ENCODE measurements at regions not wholly inside any gene's neighbourhood (a gene's known extent, or its start where the extent isn't known, plus 50 kb on each side); places are given as distances from the start of the nearest gene placed in this dataset.

DNA sequence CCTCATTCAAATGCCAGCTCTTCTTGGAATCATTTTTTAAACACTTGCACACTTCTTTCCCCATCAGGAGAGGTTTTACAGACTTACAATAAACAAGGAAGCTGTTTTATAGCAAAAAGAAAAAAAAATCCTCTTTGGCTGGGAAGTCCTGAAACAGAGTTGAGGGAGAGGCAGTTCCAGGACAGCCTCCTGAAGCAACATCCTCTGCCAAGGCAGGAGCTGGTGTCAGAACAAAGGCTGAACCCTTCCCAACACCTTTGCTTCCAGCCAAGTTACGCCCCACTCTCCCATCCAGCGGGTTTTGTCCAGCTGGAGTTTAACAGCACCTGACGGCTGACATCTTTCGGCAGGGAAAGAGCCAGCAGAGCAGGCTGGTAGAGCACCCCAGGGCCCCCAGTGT is 287.8 kb downstream of the RRAGC start:
- Histone ChIP-seq H3K27me3 (ENCODE audit: control insufficient read depth in 4 of 4, insufficient read depth in 4 of 4, low read length in 3 of 4) (peaks cover 0 to 4% (median 2%) of the 10 kb centered on the region in 4 donors), H3K9ac (ENCODE audit: low read depth in 1 of 2, low read length in 2 of 2) (no peak overlapping the region), H3K36me3 (ENCODE audit: control insufficient read depth in 4 of 4, insufficient read depth in 3 of 4, low read depth in 1 of 4, low read length in 3 of 4) (no peaks in the 10 kb centered on the region), H3K4me1 (ENCODE audit: control insufficient read depth in 4 of 4, insufficient read depth in 4 of 4, low read length in 3 of 4) (no peaks in the 10 kb centered on the region), H3K27ac (ENCODE audit: low read depth in 1 of 2, low read length in 2 of 2) (no peak overlapping the region), H3K9me3 (ENCODE audit: control insufficient read depth in 4 of 4, low read length in 3 of 4) (no peaks in the 10 kb centered on the region), H3K4me3 (ENCODE audit: low read depth in 1 of 3, low read length in 3 of 3) (no peak overlapping the region)
- no peak for DNase-seq (ENCODE audit: low spot score)
- 66% methylated on average over 4 of the region's 4 CpGs for WGBS
- no peak for TF ChIP-seq HNF4G (IDR thresholded peaks at IDR 0.05)
- TF ChIP-seq FOXA2 (IDR thresholded peaks at IDR 0.05) = no peak
- no peak for TF ChIP-seq RAD21 (IDR thresholded peaks at IDR 0.05)
- TF ChIP-seq NR2F2 (IDR thresholded peaks at IDR 0.05) = no peak
- TF ChIP-seq FOXA1 (IDR thresholded peaks at IDR 0.05) = no peak
- no peak for TF ChIP-seq HNF4A (conservative IDR thresholded peaks at IDR 0.05)
- TF ChIP-seq GABPA (IDR thresholded peaks at IDR 0.05 in 1 of 2, conservative IDR thresholded peaks at IDR 0.05 in 1 of 2) = no peak
- no peak for TF ChIP-seq YY1 (IDR thresholded peaks at IDR 0.05)
- no peak for TF ChIP-seq TAF1 (conservative IDR thresholded peaks at IDR 0.05)
- no peak for TF ChIP-seq SP1 (IDR thresholded peaks at IDR 0.05)

DNA sequence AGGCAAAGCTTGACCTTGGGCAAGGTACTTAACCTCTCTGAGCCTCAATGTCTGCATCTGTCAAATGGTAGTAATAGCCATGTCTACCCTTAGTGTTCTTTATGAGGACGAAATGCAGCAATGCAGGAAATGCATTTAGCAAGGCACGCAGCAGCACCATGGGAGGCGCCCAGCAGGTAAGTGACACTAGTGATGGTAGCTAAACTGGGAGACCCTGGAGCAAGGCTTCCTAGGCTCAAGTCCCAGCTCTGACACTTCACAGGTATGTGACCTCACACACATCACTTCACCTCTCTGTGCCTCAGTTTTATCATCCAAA is 289.0 kb downstream of the RRAGC start:
- Histone ChIP-seq H3K9me3 (ENCODE audit: control insufficient read depth in 4 of 4, low read length in 3 of 4) (no peaks in the 10 kb centered on the region), H3K27ac (ENCODE audit: low read depth in 1 of 2, low read length in 2 of 2) (no peak overlapping the region), H3K4me3 (ENCODE audit: low read depth in 1 of 3, low read length in 3 of 3) (no peak overlapping the region), H3K4me1 (ENCODE audit: control insufficient read depth in 4 of 4, insufficient read depth in 4 of 4, low read length in 3 of 4) (no peaks in the 10 kb centered on the region), H3K9ac (ENCODE audit: low read depth in 1 of 2, low read length in 2 of 2) (no peak overlapping the region), H3K27me3 (ENCODE audit: control insufficient read depth in 4 of 4, insufficient read depth in 4 of 4, low read length in 3 of 4) (peaks cover 0 to 4% (median 0%) of the 10 kb centered on the region in 4 donors), H3K36me3 (ENCODE audit: control insufficient read depth in 4 of 4, insufficient read depth in 3 of 4, low read depth in 1 of 4, low read length in 3 of 4) (no peaks in the 10 kb centered on the region)
- no peak for DNase-seq (ENCODE audit: low spot score)
- WGBS = 78% methylated on average over 3 of the region's 3 CpGs
- no peak for TF ChIP-seq RAD21 (IDR thresholded peaks at IDR 0.05)
- no peak for TF ChIP-seq FOXA1 (IDR thresholded peaks at IDR 0.05)

DNA sequence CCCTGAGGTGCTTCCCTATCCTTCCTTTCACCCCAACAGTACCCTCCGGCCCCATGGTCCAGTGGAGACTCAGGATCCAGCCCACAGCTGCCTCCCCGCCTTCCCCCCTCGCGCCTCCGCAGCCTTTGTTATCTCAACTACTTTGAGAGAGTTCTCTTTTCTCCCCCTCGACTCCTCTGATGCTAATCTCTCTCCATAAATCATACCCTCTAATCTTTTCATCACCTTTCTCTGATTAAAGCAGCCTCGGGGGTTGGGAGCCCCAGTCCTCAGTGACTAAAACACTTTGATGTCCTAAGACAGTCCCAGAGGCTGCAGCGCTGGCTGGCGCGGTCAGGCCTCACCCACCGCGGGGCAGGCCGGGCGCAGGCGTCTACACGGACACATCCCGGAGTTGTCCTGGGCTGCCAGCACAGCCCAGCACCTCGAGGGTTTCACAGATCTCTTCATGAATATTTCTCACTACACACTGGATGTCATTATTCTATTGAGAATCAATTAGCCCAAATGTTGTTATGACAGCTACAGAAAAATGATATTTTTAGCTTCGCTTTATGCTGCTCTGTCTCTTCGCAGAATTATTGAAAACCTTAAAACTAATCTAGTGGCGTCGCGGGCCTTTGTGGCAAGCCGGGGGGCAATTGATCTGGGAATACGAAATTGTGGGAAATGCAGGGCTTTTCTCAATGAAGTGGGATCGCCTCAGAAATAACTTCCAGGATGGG is 289.5 kb downstream of the RRAGC start:
- Histone ChIP-seq H3K27ac (ENCODE audit: low read depth in 1 of 2, low read length in 2 of 2) (no peak overlapping the region), H3K4me3 (ENCODE audit: low read depth in 1 of 3, low read length in 3 of 3) (no peak overlapping the region), H3K36me3 (ENCODE audit: control insufficient read depth in 4 of 4, insufficient read depth in 3 of 4, low read depth in 1 of 4, low read length in 3 of 4) (no peaks in the 10 kb centered on the region), H3K9me3 (ENCODE audit: control insufficient read depth in 4 of 4, low read length in 3 of 4) (no peaks in the 10 kb centered on the region), H3K9ac (ENCODE audit: low read depth in 1 of 2, low read length in 2 of 2) (no peak overlapping the region), H3K4me1 (ENCODE audit: control insufficient read depth in 4 of 4, insufficient read depth in 4 of 4, low read length in 3 of 4) (no peaks in the 10 kb centered on the region), H3K27me3 (ENCODE audit: control insufficient read depth in 4 of 4, insufficient read depth in 4 of 4, low read length in 3 of 4) (peaks cover 0 to 4% (median 0%) of the 10 kb centered on the region in 4 donors)
- no peak for DNase-seq (ENCODE audit: low spot score)
- 63% methylated on average over 26 of the region's 26 CpGs for WGBS
- TF ChIP-seq, protein P1, sequence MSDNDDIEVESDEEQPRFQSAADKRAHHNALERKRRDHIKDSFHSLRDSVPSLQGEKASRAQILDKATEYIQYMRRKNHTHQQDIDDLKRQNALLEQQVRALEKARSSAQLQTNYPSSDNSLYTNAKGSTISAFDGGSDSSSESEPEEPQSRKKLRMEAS (IDR thresholded peaks at IDR 0.05) = no peak
- TF ChIP-seq SP1 (IDR thresholded peaks at IDR 0.05) = no peak
- TF ChIP-seq, protein P2, sequence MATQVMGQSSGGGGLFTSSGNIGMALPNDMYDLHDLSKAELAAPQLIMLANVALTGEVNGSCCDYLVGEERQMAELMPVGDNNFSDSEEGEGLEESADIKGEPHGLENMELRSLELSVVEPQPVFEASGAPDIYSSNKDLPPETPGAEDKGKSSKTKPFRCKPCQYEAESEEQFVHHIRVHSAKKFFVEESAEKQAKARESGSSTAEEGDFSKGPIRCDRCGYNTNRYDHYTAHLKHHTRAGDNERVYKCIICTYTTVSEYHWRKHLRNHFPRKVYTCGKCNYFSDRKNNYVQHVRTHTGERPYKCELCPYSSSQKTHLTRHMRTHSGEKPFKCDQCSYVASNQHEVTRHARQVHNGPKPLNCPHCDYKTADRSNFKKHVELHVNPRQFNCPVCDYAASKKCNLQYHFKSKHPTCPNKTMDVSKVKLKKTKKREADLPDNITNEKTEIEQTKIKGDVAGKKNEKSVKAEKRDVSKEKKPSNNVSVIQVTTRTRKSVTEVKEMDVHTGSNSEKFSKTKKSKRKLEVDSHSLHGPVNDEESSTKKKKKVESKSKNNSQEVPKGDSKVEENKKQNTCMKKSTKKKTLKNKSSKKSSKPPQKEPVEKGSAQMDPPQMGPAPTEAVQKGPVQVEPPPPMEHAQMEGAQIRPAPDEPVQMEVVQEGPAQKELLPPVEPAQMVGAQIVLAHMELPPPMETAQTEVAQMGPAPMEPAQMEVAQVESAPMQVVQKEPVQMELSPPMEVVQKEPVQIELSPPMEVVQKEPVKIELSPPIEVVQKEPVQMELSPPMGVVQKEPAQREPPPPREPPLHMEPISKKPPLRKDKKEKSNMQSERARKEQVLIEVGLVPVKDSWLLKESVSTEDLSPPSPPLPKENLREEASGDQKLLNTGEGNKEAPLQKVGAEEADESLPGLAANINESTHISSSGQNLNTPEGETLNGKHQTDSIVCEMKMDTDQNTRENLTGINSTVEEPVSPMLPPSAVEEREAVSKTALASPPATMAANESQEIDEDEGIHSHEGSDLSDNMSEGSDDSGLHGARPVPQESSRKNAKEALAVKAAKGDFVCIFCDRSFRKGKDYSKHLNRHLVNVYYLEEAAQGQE (IDR thresholded peaks at IDR 0.05) = no peak
- TF ChIP-seq RAD21 (IDR thresholded peaks at IDR 0.05) = no peak
- TF ChIP-seq, protein P3, sequence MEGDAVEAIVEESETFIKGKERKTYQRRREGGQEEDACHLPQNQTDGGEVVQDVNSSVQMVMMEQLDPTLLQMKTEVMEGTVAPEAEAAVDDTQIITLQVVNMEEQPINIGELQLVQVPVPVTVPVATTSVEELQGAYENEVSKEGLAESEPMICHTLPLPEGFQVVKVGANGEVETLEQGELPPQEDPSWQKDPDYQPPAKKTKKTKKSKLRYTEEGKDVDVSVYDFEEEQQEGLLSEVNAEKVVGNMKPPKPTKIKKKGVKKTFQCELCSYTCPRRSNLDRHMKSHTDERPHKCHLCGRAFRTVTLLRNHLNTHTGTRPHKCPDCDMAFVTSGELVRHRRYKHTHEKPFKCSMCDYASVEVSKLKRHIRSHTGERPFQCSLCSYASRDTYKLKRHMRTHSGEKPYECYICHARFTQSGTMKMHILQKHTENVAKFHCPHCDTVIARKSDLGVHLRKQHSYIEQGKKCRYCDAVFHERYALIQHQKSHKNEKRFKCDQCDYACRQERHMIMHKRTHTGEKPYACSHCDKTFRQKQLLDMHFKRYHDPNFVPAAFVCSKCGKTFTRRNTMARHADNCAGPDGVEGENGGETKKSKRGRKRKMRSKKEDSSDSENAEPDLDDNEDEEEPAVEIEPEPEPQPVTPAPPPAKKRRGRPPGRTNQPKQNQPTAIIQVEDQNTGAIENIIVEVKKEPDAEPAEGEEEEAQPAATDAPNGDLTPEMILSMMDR (IDR thresholded peaks at IDR 0.05; ENCODE audit: low read depth, low read length, missing input control) = no peak
- TF ChIP-seq NR2F2 (IDR thresholded peaks at IDR 0.05) = no peak
- TF ChIP-seq RXRA (IDR thresholded peaks at IDR 0.05) = no peak

Measured in liver (tissue), 8 donors.